ENCODE measurements at regions not wholly inside any gene's neighbourhood (a gene's known extent, or its start where the extent isn't known, plus 50 kb on each side); places are given as distances from the start of the nearest gene placed in this dataset.

GRCh38 chr18:24704946-24705630, 244.7 kb downstream of the HRH4 start:
- Histone ChIP-seq H3K27ac (no peak overlapping the region), H3K4me1 (peaks cover 0 to 3% (median 0%) of the 10 kb centered on the region in 4 donors), H3K4me3 (no peak overlapping the region), H3K27me3 (no peaks in the 10 kb centered on the region), H3K36me3 (no peaks in the 10 kb centered on the region), H3K9me3 (peaks cover 0 to 13% (median 5%) of the 10 kb centered on the region in 4 donors)
- TF ChIP-seq POLR2AphosphoS5 (IDR thresholded peaks at IDR 0.05), result no peak
- TF ChIP-seq CTCF (IDR thresholded peaks at IDR 0.05), result no peak
- no peak for TF ChIP-seq EP300 (IDR thresholded peaks at IDR 0.05)
- no peak for TF ChIP-seq POLR2A (IDR thresholded peaks at IDR 0.05)
- ATAC-seq (ENCODE audit: low FRiP score in 2 of 2), result peak in 1 of 2 donors; percentile 73
- WGBS, 2 donors, result 57 to 58% methylated on average over 7 of the region's 7 CpGs
- no peak for DNase-seq

GRCh38 chr18:24710474-24710873, 250.0 kb downstream of the HRH4 start:
- Histone ChIP-seq H3K36me3 (no peaks in the 10 kb centered on the region), H3K27ac (no peak overlapping the region), H3K9me3 (no peaks in the 10 kb centered on the region), H3K4me3 (no peak overlapping the region), H3K27me3 (no peaks in the 10 kb centered on the region), H3K4me1 (peaks cover 0 to 3% (median 0%) of the 10 kb centered on the region in 4 donors)
- no peak for ATAC-seq (ENCODE audit: low FRiP score in 2 of 2)
- DNase-seq, result no peak
- TF ChIP-seq POLR2A (IDR thresholded peaks at IDR 0.05), result no peak
- TF ChIP-seq CTCF (IDR thresholded peaks at IDR 0.05), result no peak
- no peak for TF ChIP-seq EP300 (IDR thresholded peaks at IDR 0.05)
- no peak for TF ChIP-seq POLR2AphosphoS5 (IDR thresholded peaks at IDR 0.05)

GRCh38 chr18:24719791-24720190, 259.4 kb downstream of the HRH4 start:
- no peak for DNase-seq
- no peaks in the 10 kb centered on the region for H3K9me3 ChIP-seq
- H3K4me3 ChIP-seq, result no peak overlapping the region
- H3K36me3 ChIP-seq, result no peaks in the 10 kb centered on the region
- no peak for TF ChIP-seq EP300 (IDR thresholded peaks at IDR 0.05)
- H3K27ac ChIP-seq, result no peak overlapping the region
- H3K4me1 ChIP-seq, result no peaks in the 10 kb centered on the region
- H3K27me3 ChIP-seq, result no peaks in the 10 kb centered on the region
- ATAC-seq (ENCODE audit: low FRiP score in 2 of 2), result no peak

- Histone ChIP-seq H3K36me3 (no peaks in the 10 kb centered on the region), H3K27me3 (no peaks in the 10 kb centered on the region), H3K4me1 (peaks cover 0 to under 1% (median 0%) of the 10 kb centered on the region in 4 donors), H3K9me3 (no peaks in the 10 kb centered on the region), H3K27ac (no peak overlapping the region), H3K4me3 (no peak overlapping the region)
- ATAC-seq (ENCODE audit: low FRiP score in 2 of 2), result no peak
- TF ChIP-seq EP300 (IDR thresholded peaks at IDR 0.05) (no peak), POLR2A (IDR thresholded peaks at IDR 0.05) (no peak)
- WGBS, 2 donors, result 73 to 80% methylated on average over 2 of the region's 2 CpGs
- DNase-seq, result no peak
Observed at GRCh38 chr18:24721388-24721787, 261.0 kb downstream of the HRH4 start.

GRCh38 chr18:24725644-24726415, 265.4 kb downstream of the HRH4 start:
- TF ChIP-seq CTCF (IDR thresholded peaks at IDR 0.05) (no peak), EP300 (IDR thresholded peaks at IDR 0.05) (no peak), POLR2AphosphoS5 (IDR thresholded peaks at IDR 0.05) (no peak), POLR2A (IDR thresholded peaks at IDR 0.05) (no peak)
- H3K27ac ChIP-seq, result no peak overlapping the region
- H3K4me3 ChIP-seq, result no peak overlapping the region
- DNase-seq (no peak), ATAC-seq (ENCODE audit: low FRiP score in 2 of 2) (no peak)
- no peaks in the 10 kb centered on the region for H3K27me3 ChIP-seq
- 80% methylated on average over 9 of the region's 9 CpGs for WGBS, 2 donors
- no peaks in the 10 kb centered on the region for H3K9me3 ChIP-seq
- no peaks in the 10 kb centered on the region for H3K36me3 ChIP-seq
- H3K4me1 ChIP-seq, result peaks cover 0 to 3% (median 1%) of the 10 kb centered on the region in 4 donors
